Fibroblast of peridontal ligament (primary cell): ENCODE measurements at regions not wholly inside any gene's neighbourhood (a gene's known extent, or its start where the extent isn't known, plus 50 kb on each side); places are given as distances from the start of the nearest gene placed in this dataset.

ENCODE experiments used
- DNase-seq: peaks from one replicate; pipeline ENCODE4 v3.0.0-alpha.2; 2010; ENCODE audit errors: extremely low read depth

GRCh38 chr13:44021422-44021821 is 141.7 kb downstream of the LACC1 start:
- DNase-seq, result peak; percentile 80

- DNase-seq, result peak; percentile 12
Measured at GRCh38 chr13:44022196-44022595, 142.5 kb downstream of the LACC1 start.

- no peak for DNase-seq
Measured at GRCh38 chr13:44024167-44024845, 144.6 kb downstream of the LACC1 start.

- no peak for DNase-seq
Measured at GRCh38 chr13:44024846-44025195, 145.1 kb downstream of the LACC1 start.

GRCh38 chr13:44026194-44026593 is 146.5 kb downstream of the LACC1 start:
- DNase-seq, result no peak

- no peak for DNase-seq
Measured at GRCh38 chr13:44028734-44029133, 149.0 kb downstream of the LACC1 start.

GRCh38 chr13:44030615-44031014 is 150.9 kb downstream of the LACC1 start:
- DNase-seq, result peak; percentile 54

GRCh38 chr13:44031555-44031954 is 151.9 kb downstream of the LACC1 start:
- no peak for DNase-seq

- no peak for DNase-seq
Measured at GRCh38 chr13:44032802-44033201, 153.1 kb downstream of the LACC1 start.

- DNase-seq, result no peak
Measured at GRCh38 chr13:44035400-44035799, 155.7 kb downstream of the LACC1 start.

GRCh38 chr13:44040070-44040817 is 160.5 kb downstream of the LACC1 start:
- DNase-seq, result peak; percentile 52

- DNase-seq, result no peak
Measured at GRCh38 chr13:44040818-44041100, 161.1 kb downstream of the LACC1 start.

GRCh38 chr13:44044547-44045179 is 165.0 kb downstream of the LACC1 start:
- no peak for DNase-seq

- DNase-seq, result no peak
Measured at GRCh38 chr13:44045180-44045562, 165.5 kb downstream of the LACC1 start.

- DNase-seq, result no peak
Measured at GRCh38 chr13:44046428-44046827, 166.7 kb downstream of the LACC1 start.

GRCh38 chr13:44048326-44048725 is 168.6 kb downstream of the LACC1 start:
- DNase-seq, result peak; percentile 32

GRCh38 chr13:44049081-44049945 is 169.6 kb downstream of the LACC1 start:
- DNase-seq, result no peak

GRCh38 chr13:44050450-44051063 is 170.9 kb downstream of the LACC1 start:
- peak; percentile 68 for DNase-seq

- DNase-seq, result no peak
Measured at GRCh38 chr13:44051405-44051804, 171.7 kb downstream of the LACC1 start.

- DNase-seq, result peak; percentile 17
Measured at GRCh38 chr13:44051918-44052675, 172.4 kb downstream of the LACC1 start.

GRCh38 chr13:44052780-44053184 is 173.1 kb downstream of the LACC1 start:
- peak; percentile 46 for DNase-seq
